Stimulated activated CD4-positive, alpha-beta T cell treated with anti-CD3 and anti-CD28 coated beads, Interleukin-12 subunit alpha, Interleukin-12 subunit beta, amount 100 ng/mL, for 24 hours (primary cell): ENCODE measurements at regions not wholly inside any gene's neighbourhood (a gene's known extent, or its start where the extent isn't known, plus 50 kb on each side); places are given as distances from the start of the nearest gene placed in this dataset.
"Not testable (repeated sequence)": the region's sequence is repeated elsewhere in the genome, so short reads cannot be mapped to it uniquely, and the experiment has no call there.

Source experiments
- DNase-seq, 2 experiments: peaks; one replicate each; pipeline ENCODE4 v3.0.0-alpha.2; 2020; ENCODE audit warnings: low read depth in 2 of 2

GRCh38 chr15:26075770-26076169 lies 212.6 kb upstream of the ATP10A start:
- DNase-seq, result no peak

GRCh38 chr15:26073430-26074333 lies 210.6 kb upstream of the ATP10A start:
- DNase-seq, result peak in 1 of 2 experiments; percentile 6

GRCh38 chr15:26070095-26070532 lies 207.0 kb upstream of the ATP10A start:
- DNase-seq, result no peak

GRCh38 chr15:26069231-26069641 lies 206.1 kb upstream of the ATP10A start:
- no peak for DNase-seq

GRCh38 chr15:26066896-26067295 lies 203.8 kb upstream of the ATP10A start:
- DNase-seq, result no peak

GRCh38 chr15:26065723-26066122 lies 202.6 kb upstream of the ATP10A start:
- DNase-seq, result no peak

- no peak for DNase-seq
Measured at GRCh38 chr15:26061248-26061647, 198.1 kb upstream of the ATP10A start.

- not testable (repeated sequence) for DNase-seq
Measured at GRCh38 chr15:26056766-26057165, 193.6 kb upstream of the ATP10A start.

GRCh38 chr15:26051761-26052675 lies 188.9 kb upstream of the ATP10A start:
- no peak for DNase-seq

DNA sequence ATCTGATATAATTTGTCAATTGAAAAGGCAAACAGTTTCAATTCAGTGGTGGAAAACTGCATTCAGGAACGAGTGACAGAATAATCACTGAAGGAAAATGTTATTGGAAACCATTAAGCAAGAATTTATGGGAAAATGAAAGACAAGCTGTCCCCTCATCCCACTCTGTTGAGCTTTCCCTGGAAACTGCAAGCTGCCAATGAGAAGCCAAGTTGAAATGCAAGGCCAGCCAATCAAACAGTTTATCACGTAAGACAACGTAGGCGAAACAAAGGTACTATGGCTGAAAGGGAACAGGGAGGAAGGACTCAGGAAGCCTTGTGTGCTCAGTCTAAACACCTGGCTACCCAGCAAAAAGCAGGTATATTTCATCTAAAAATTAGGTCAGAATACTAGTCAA lies 187.9 kb upstream of the ATP10A start:
- no peak for DNase-seq

DNA sequence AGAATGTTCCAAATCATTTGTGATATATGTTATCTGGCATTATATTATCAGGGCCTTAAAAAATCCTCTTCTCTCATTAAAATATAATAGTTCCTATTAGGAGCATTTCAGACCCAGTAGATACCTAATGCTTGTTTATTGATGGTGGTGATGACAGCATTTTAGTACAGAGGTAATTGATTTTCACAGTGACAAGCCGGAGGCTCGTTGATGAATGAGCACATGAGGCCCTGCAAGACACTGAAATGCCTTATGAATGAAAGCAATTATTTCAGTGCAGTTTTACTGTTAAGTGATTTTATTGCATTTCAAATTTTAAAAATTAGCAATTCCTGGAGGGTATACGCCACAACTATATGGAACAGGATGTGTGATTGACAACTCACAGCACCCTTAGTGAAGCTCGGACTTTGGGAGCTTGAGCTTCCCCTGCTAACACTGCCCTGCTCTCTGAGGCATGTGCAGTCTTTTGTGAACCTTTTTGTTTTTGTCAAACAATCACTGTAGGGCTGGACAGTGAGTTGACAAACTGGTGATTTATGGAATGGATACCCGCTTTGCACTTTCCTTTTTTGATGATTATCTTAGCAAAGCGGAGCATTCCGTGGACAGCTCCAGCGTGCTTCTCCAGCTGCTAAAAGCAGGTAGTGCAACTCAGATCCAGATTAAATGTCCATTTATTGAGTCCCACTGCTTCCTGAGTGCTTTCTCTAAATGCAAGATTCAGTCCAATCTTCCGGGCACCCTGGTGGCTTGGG lies 187.0 kb upstream of the ATP10A start:
- no peak for DNase-seq

DNA sequence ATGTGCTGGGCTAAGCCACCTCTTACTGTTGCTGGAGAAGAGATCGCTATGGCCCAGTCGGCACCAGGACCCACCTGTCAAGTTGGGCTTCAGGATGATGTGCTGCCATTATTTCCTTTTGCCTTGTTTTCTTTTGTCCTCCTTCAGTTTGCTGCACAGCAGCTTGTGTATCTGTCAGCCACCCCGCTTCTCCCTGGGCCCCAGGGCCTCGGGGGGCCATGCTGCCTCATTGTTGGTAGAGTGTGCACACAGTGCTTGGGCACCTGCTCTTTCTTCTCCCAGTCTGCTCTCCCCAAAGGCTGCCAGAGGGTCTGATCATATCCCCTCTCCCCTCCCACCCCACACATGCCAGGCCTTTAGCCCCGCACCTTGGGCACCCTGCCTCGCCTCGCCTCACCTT lies 185.5 kb upstream of the ATP10A start:
- DNase-seq, result no peak

- no peak for DNase-seq
Measured at GRCh38 chr15:26045516-26045915, 182.4 kb upstream of the ATP10A start.

DNA sequence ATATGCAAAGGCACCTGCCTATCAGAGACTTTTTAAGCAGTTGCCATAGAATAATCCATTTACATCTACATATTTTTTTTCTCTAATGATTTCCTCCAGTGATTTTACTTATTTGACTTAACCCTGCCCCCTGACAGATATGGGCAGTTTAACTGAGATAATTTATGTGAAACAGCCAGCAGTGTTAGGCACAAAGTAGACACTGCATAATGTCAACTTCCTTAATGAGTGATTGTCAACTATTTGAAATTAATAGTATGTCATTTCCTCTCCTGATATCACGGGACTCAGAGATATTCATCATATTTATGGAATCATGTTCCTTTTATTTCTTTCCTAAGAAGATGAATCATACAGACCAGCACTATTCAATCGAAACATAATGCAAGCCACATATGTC lies 179.9 kb upstream of the ATP10A start:
- DNase-seq, result no peak

DNA sequence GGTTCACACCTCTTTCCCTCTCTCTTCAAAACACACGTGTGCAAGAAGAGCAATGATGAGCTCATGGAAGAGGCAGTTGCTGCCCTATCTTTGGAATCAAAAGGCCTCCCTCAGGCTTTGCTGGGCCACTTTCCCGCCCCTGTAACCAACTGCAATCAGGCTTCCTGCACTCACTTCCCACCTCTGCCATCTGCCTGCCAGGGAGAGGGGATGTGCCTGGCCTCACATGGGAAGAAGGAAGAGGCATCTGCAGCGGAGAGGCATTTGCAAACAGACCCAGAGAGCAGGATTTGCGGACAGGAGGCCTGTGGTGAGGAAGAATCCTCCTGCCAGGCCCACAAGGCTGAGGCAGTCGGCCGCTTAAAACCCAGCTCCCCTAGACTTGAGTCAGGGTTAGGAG lies 175.6 kb upstream of the ATP10A start:
- DNase-seq, result no peak

- DNase-seq, result no peak
Measured at GRCh38 chr15:26037369-26037768, 174.2 kb upstream of the ATP10A start.

DNA sequence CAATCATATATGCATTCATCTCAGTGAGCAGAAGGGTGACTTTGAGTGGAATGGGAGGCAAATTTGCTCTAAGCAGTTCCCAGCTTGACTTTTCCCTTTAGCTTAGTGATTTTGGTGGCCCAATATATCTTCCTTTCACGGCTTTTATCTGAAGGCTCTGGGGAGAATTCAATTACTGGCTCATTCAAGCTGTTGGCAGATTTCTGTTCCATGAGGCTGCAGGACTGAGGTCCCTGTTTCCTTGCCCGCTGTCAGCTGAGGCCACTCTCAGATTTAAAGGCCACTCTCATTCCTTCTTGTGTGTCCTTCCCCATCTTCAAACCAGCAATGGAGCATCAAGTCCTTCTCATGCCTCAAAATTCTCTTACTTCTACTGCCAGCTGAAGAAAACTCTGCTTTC lies 170.4 kb upstream of the ATP10A start:
- DNase-seq, result no peak

- DNase-seq, result no peak
Measured at GRCh38 chr15:26032162-26032846, 169.2 kb upstream of the ATP10A start.

DNA sequence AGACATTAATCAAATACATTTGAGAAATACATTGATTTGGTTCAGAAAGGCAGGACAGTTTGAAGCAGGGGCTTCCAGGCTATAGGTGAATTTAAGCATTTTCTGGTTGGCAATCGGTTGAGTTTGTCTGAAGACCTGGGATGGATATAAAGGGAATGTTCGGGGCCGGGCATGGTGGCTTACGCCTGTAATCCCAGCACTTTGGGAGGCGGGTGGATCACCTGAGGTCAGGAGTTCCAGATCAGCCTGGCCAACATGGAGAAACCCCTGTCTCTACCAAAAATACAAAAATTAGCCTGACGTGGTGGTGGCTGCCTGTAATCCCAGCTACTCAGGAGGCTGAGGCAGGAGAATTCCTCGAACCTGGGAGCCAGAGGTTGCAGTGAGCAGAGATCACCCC lies 166.5 kb upstream of the ATP10A start:
- not testable (repeated sequence) for DNase-seq

- no peak for DNase-seq
Measured at GRCh38 chr15:26029146-26029545, 166.0 kb upstream of the ATP10A start.

GRCh38 chr15:26028086-26028740 lies 165.1 kb upstream of the ATP10A start:
- DNase-seq, result no peak
